OCI-LY3 (cell line): ENCODE measurements at regions not wholly inside any gene's neighbourhood (a gene's known extent, or its start where the extent isn't known, plus 50 kb on each side); places are given as distances from the start of the nearest gene placed in this dataset.

ENCODE experiments used
- CTCF ChIP-seq: fragments of 200-600, 300-600 bp; sonication (generic); IDR thresholded peaks from 2 replicates; pipeline ENCODE4 v1.5.1; 2014; ENCODE audit warnings: antibody characterized with exemption, low read length, low read depth
- EZH2phosphoT487 ChIP-seq: fragments of 200-600 bp; shearing (Covaris generic); IDR thresholded peaks from 2 replicates; pipeline ENCODE4 v1.6.1; 2018; ENCODE audit warnings: antibody characterized with exemption, mixed run types, low read depth

GRCh38 chr3:22734207-22734606, 468.9 kb upstream of the UBE2E2 start:
- TF ChIP-seq CTCF (no peak), EZH2phosphoT487 (no peak)
